Activated CD8-positive, alpha-beta memory T cell treated with anti-CD3 and anti-CD28 coated beads, Interleukin-2, amount 50 U/mL, for 48 hours (primary cell): ENCODE measurements at regions not wholly inside any gene's neighbourhood (a gene's known extent, or its start where the extent isn't known, plus 50 kb on each side); places are given as distances from the start of the nearest gene placed in this dataset.

Source experiments
- DNase-seq: peaks from one replicate; pipeline ENCODE4 v3.0.0-alpha.2; 2020

DNA sequence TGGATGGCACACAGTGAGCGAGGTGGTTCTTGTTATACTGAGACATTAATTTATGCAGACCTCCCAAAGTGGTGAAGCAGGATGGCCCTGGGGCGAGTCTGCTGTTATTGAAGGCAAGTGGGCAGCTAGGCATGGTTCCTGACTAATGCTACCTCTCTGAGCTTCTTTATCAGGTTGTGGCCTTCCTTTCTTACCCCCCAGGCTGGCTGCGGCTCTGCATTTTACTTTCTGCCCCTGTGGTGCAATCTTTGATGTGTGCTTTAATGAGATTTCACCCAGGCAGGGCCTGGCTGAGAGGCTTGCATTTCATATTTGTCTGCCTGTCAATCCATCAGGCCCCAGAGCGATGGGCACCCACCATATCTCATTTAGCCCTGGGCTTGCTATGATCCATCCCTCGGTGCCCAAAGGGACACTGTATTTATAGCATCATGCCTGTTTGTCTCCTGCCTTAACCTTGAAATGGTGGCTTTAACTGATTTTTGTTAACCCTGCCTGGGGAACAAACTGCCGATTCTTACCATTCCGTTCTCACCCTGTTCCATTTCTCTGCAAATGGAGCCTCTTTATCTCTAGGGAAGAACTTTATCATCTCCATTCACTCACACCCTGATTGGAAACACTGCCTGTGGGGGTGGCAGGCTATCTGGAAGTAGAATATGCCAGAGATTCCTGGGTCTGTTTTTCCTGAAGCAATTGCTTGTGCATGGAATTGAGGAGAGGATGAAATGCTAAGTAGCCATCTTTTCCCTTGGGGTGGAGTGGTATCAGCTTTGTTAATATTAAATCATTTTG is 316.2 kb upstream of the THSD7B start:
- DNase-seq, result no peak

- no peak for DNase-seq
These were observed 316.9 kb upstream of the THSD7B start for GRCh38 chr2:136448432-136448831.

GRCh38 chr2:136444323-136444722 is 321.0 kb upstream of the THSD7B start:
- no peak for DNase-seq

DNA sequence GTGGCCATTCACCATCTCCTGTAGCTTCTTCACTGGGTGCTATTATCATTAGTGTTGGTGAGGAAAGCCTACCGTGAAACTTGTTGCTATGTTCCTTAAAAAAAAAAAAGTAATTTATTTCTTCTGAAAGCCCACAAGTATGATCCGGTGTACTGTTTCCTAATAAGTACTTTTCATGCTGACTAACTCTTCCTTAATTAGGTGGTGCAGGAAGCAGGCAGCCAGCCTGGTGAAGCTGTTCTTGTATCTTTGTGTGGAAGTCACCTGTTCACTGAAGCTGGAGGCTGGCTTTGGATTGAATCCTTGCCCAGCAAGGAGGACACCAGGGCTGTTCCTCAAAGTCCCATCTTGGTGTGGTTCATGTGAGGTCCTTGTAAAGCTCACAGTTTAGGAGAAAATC is 321.7 kb upstream of the THSD7B start:
- no peak for DNase-seq

- no peak for DNase-seq
These were observed 323.2 kb upstream of the THSD7B start for GRCh38 chr2:136441979-136442714.

- DNase-seq, result no peak
These were observed 321.2 kb upstream of the CXCR4 start for GRCh38 chr2:136439064-136439676.

GRCh38 chr2:136437461-136437860 is 319.5 kb upstream of the CXCR4 start:
- no peak for DNase-seq

DNA sequence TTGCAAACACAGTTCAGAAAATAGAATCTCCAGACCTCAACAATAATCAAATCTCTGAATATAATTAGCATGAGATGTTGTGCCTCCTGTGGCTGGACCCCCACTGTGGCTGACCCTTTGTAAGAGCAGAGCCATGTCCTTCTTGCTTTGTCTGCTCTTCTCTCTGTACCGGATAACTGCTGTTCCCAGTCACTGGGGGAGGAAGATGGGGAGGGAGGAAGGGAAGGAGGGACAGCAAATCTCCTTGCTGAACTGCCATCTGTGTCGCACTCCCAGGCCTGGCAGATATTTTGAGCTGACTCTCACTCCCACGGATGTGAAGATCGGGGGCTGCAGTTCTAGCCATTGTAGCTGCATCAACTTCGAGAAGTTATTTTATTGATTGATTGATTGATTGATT is 319.0 kb upstream of the CXCR4 start:
- DNase-seq, result no peak

DNA sequence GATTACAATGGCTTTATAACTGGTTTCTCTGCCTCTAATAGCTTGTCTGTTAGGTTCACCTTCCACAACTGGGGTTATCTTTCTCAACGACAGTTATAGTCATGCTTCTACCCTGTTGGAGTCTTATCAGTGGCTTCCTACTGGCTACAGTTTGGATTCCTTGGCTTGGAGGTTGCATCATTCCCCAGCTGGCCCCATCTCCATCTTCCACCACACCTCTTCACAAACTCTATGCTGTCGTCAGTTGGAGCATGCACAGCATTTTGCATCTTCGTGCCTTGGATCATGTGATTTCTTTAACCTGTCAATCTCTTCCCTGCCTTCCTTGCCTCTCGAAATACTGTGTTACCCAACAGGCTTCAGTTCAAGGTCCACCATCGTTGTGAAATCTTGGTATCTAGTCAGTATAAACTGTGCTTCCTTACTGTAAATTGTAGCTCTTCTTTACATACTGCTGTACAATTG is 316.3 kb upstream of the CXCR4 start:
- DNase-seq, result no peak

DNA sequence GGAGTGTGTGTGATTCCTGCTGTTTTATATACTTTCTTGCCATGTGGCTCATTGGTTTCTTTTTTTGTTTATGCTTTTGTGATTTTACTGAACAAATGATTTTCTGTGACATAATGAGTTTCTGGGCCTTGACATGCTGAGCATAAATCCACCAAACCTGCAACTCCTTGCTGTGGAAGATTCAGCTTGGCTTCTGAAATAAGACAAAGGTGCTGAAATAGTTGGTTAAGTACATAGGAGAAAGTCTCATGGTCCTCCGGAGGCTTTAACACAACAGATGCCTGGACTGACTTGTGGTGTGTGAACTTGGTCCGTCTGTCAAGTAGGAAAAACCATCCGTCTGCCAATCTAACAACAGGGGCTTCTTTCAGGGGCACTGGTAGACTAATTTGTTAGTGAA is 315.3 kb upstream of the CXCR4 start:
- DNase-seq, result no peak

- DNase-seq, result no peak
These were observed 306.2 kb upstream of the CXCR4 start for GRCh38 chr2:136424112-136424511.

DNA sequence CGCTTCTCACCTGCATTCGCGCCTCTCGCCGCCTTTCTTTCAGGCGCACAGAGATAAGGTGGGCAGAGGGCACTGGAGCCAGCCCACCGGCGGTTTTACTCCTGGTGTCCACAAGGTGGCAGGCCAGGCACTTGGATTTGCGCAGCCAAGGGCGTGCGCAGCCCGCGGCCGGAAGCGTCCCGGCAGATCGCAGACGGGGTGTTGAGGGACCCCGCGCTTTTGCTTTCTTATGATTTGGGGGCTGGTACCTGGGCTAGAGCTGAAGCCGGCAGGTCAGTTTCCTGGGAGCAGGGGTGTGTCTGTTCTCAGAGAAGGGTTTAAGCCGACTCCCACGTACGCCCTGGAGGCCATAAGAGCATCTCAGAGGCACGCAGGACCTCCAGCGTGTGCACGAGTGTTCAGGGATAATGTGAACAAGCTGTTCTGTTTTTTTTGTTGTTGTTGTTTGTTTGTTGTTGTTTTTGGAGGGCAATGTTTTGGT is 305.6 kb upstream of the CXCR4 start:
- DNase-seq, result peak; percentile 92

DNA sequence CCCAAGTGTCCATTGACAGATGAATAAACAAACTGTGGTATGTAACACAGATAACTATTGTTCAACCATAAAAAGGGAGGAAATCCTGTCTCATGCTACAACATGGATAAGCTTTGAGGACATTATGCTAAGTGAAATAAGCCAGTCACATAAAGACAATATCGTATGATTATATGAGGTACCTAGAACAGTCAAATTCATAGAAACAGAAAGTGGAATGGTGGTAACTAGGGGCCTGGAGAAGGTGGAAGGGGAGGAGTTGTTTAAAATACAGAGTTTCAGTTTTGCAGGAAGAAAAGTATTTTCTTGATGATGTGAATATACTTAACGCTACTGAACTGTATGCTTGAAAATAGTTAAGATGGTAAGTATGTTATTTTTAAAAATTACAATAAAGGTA is 304.6 kb upstream of the CXCR4 start:
- DNase-seq, result no peak

DNA sequence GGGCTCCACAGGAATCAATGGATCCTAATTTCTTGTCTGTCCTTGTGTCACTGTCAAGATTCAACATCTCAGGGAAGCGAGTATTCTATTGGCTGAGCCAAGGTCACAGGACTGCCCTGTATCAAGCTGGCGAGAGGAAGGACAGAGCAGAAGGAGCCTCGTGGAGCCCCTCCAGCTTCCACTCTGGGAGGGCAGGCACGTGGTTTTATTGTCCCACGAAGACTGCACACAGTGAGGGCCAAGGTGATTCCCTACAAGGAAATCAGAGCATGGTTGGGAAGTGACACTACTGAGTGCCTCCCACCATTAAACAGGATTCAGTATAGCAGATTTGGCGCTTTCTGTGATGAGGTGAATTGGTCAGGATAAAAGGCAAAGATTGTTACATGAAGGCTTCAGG is 302.4 kb upstream of the CXCR4 start:
- no peak for DNase-seq

- no peak for DNase-seq
These were observed 294.0 kb upstream of the CXCR4 start for GRCh38 chr2:136411946-136412345.

DNA sequence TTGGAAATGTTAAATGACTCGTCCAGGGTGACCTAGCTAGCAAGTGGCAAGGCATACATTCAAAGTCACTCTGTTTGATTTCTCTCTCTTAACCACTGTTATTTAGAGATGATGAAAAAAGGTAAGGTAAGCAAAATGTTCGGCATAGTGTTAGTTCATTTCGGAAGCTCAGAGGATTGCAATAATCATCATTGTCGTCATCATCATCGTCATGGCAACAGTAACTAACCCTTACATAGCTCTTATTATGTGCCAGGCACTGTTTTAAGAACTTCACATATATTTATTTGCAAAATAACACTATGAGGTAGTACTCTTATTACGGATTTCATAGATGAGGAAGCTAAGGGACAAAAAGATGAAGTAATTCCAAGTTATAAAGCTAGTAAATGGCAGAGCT is 292.7 kb upstream of the CXCR4 start:
- no peak for DNase-seq

DNA sequence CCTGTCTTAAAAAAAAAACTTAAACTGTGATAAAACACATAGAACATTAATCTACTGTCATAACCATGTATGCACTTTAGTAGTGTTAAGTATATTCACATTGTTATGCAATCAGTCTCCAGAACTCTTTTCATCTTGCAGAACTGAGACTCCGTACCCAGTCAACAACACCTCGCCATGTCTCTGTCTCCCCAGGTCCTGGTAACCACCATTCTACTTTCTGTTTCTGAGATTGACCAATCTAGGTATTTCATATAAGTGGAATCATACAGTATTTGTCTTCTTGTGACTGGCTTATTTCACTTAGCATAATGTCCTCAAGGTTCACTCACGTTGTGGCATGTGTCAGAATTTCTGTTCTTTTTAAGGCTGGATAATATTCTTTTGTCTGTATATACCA is 290.8 kb upstream of the CXCR4 start:
- DNase-seq, result no peak

- no peak for DNase-seq
These were observed 290.0 kb upstream of the CXCR4 start for GRCh38 chr2:136407952-136408318.

GRCh38 chr2:136407117-136407951 is 289.4 kb upstream of the CXCR4 start:
- no peak for DNase-seq

GRCh38 chr2:136404925-136405324 is 287.0 kb upstream of the CXCR4 start:
- no peak for DNase-seq

DNA sequence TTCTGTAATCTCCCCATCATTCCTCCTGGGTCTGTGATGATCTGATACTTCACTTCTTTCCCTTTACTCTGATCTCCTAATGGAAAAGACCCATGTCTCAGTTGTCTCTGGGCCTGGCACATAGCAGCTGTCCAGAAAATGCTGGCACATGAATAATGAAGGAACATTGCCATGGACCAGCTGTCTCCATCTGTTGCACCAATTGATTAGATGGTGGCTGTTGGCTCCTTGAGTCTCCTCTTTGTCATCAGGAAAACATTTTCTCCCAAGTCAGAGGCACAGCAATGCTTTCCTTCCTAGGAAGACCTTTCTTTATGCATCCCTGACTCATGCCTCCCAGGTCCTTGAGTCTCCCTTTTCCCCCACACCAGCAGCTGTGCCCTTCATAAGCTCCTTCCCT is 286.2 kb upstream of the CXCR4 start:
- no peak for DNase-seq

DNA sequence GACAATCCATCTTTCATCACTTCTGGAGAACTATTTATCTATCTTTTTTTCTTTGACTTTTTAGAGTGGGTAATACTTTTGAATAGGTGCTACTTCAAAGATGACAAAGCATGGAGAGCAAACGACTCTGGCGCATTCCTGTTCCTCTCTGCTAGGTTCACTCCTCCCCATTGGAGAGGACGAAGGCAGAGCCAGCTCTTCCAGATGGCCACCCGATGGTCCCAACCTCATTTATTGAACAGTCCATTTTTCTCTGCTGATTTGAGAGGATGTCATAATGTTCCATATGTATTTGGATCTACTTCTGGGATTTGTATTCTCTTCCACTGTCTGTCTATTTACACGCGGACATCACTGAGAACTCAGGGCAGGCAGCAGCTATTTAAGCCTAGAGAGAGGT is 284.3 kb upstream of the CXCR4 start:
- peak; percentile 10 for DNase-seq
